ENCODE measurements at regions not wholly inside any gene's neighbourhood (a gene's known extent, or its start where the extent isn't known, plus 50 kb on each side); places are given as distances from the start of the nearest gene placed in this dataset.
"Not testable (repeated sequence)": the region's sequence is repeated elsewhere in the genome, so short reads cannot be mapped to it uniquely, and the experiment has no call there.

GRCh38 chr9:31937737-31938136 is 446.7 kb upstream of the ACO1 start:
- H3K36me3 ChIP-seq (ENCODE audit: control insufficient read depth, insufficient read depth, low read length); H2AK5ac ChIP-seq (ENCODE audit: low read depth, low read length); H4K8ac ChIP-seq (ENCODE audit: low read depth in 2 of 2, low read length in 2 of 2); H3K9ac ChIP-seq (ENCODE audit: low read depth, low read length); H2BK5ac ChIP-seq (ENCODE audit: low read depth, low read length, poor library complexity, severe bottlenecking); in situ Hi-C loops (cut with MboI; ENCODE audit: low sequenced_read_pairs); H2BK15ac ChIP-seq (ENCODE audit: low read depth, low read length); H4K20me1 ChIP-seq (ENCODE audit: insufficient read depth, low read length); dilution Hi-C loops (cut with HindIII; ENCODE audit: low sequenced_read_pairs, unreplicated experiment); intact Hi-C loops (cut with micrococcal nuclease); H3K27ac ChIP-seq (ENCODE audit: insufficient read depth, low read length); H3K4me2 ChIP-seq (ENCODE audit: low read depth, low read length); H2AFZ ChIP-seq (replicated peaks; ENCODE audit: low read length, poor library complexity); H4K5ac ChIP-seq (ENCODE audit: low read depth, low read length); H3K79me1 ChIP-seq (ENCODE audit: low read depth in 1 of 2, low read length in 2 of 2); H2AK9ac ChIP-seq (replicated peaks; ENCODE audit: low read depth, low read length, poor library complexity); H4K91ac ChIP-seq (ENCODE audit: insufficient read depth, low read depth, low read length); H3K9me1 ChIP-seq (ENCODE audit: insufficient read depth, low read length); H3K4me1 ChIP-seq (ENCODE audit: control insufficient read depth, insufficient read depth, low read length); H3K23ac ChIP-seq (ENCODE audit: low read depth, low read length); H3K9me3 ChIP-seq (ENCODE audit: control insufficient read depth, insufficient read depth, low read length); H2BK20ac ChIP-seq (ENCODE audit: low read depth, low read length); H2BK120ac ChIP-seq (ENCODE audit: low read depth, low read length); ATAC-seq (ENCODE audit: low read depth); H3K18ac ChIP-seq (ENCODE audit: low read depth, low read length); CTCF ChIA-PET; H3K4me3 ChIP-seq (ENCODE audit: insufficient read depth, low read depth, low read length); H3K4ac ChIP-seq (ENCODE audit: low read depth, low read length); H3K56ac ChIP-seq (ENCODE audit: extremely low read depth, insufficient read depth, low read length); POLR2A ChIA-PET (ENCODE audit: unreplicated experiment); DNase-seq; BruUV-seq (replicated peaks); H3K14ac ChIP-seq (replicated peaks; ENCODE audit: low read depth, low read length); H3K27me3 ChIP-seq (ENCODE audit: control insufficient read depth, insufficient read depth, low read length): not testable (repeated sequence)
- no CpG with 5 or more reads among the region's 13 CpGs for WGBS, 2 experiments (ENCODE audit: extremely low coverage in 2 of 2, insufficient read length in 1 of 2)
